ENCODE measurements at regions not wholly inside any gene's neighbourhood (a gene's known extent, or its start where the extent isn't known, plus 50 kb on each side); places are given as distances from the start of the nearest gene placed in this dataset.
A peak's percentile ranks its signal among the peaks of the same experiment; 100 is the strongest.

GRCh38 chr12:127268706-127269425 is 998.1 kb upstream of the TMEM132C start:
- FAIRE-seq (no peak), DNase-seq (no peak)
- Histone ChIP-seq H3K36me3 (ENCODE audit: control insufficient read depth in 2 of 3, insufficient read depth in 3 of 3, low read length in 3 of 3) (no peaks in the 10 kb centered on the region), H3K9me3 (ENCODE audit: control insufficient read depth in 2 of 3, insufficient read depth in 1 of 3, low read length in 3 of 3) (no peaks in the 10 kb centered on the region), H3K27ac (ENCODE audit: low read depth in 2 of 2, low read length in 2 of 2) (no peak overlapping the region), H3K9ac (ENCODE audit: low read length in 3 of 3) (no peak overlapping the region), H3K4me3 (ENCODE audit: low read length in 3 of 3) (no peak overlapping the region), H3K4me1 (ENCODE audit: control insufficient read depth in 2 of 3, insufficient read depth in 2 of 3, low read depth in 1 of 3, low read length in 3 of 3) (no peaks in the 10 kb centered on the region), H3K27me3 (ENCODE audit: control insufficient read depth, insufficient read depth, low read length) (no peaks in the 10 kb centered on the region)
- TF ChIP-seq, protein P1, sequence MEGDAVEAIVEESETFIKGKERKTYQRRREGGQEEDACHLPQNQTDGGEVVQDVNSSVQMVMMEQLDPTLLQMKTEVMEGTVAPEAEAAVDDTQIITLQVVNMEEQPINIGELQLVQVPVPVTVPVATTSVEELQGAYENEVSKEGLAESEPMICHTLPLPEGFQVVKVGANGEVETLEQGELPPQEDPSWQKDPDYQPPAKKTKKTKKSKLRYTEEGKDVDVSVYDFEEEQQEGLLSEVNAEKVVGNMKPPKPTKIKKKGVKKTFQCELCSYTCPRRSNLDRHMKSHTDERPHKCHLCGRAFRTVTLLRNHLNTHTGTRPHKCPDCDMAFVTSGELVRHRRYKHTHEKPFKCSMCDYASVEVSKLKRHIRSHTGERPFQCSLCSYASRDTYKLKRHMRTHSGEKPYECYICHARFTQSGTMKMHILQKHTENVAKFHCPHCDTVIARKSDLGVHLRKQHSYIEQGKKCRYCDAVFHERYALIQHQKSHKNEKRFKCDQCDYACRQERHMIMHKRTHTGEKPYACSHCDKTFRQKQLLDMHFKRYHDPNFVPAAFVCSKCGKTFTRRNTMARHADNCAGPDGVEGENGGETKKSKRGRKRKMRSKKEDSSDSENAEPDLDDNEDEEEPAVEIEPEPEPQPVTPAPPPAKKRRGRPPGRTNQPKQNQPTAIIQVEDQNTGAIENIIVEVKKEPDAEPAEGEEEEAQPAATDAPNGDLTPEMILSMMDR (IDR thresholded peaks at IDR 0.05; ENCODE audit: borderline replicate concordance, extremely low read depth, insufficient read depth): no peak
- intact Hi-C loops (cut with DNase I): no loop called here

GRCh38 chr12:127270193-127270592 is 996.8 kb upstream of the TMEM132C start:
- H3K4me1 ChIP-seq (ENCODE audit: control insufficient read depth in 2 of 3, insufficient read depth in 2 of 3, low read depth in 1 of 3, low read length in 3 of 3): no peaks in the 10 kb centered on the region
- no peaks in the 10 kb centered on the region for H3K9me3 ChIP-seq (ENCODE audit: control insufficient read depth in 2 of 3, insufficient read depth in 1 of 3, low read length in 3 of 3)
- intact Hi-C loops (cut with DNase I): no loop called here
- FAIRE-seq (no peak), DNase-seq (no peak)
- H3K36me3 ChIP-seq (ENCODE audit: control insufficient read depth in 2 of 3, insufficient read depth in 3 of 3, low read length in 3 of 3): no peaks in the 10 kb centered on the region
- H3K4me3 ChIP-seq (ENCODE audit: low read length in 3 of 3): no peak overlapping the region
- no peak overlapping the region for H3K27ac ChIP-seq (ENCODE audit: low read depth in 2 of 2, low read length in 2 of 2)
- no peak overlapping the region for H3K9ac ChIP-seq (ENCODE audit: low read length in 3 of 3)
- H3K27me3 ChIP-seq (ENCODE audit: control insufficient read depth, insufficient read depth, low read length): no peaks in the 10 kb centered on the region
- TF ChIP-seq, protein P1 (IDR thresholded peaks at IDR 0.05; ENCODE audit: borderline replicate concordance, extremely low read depth, insufficient read depth): no peak

DNA sequence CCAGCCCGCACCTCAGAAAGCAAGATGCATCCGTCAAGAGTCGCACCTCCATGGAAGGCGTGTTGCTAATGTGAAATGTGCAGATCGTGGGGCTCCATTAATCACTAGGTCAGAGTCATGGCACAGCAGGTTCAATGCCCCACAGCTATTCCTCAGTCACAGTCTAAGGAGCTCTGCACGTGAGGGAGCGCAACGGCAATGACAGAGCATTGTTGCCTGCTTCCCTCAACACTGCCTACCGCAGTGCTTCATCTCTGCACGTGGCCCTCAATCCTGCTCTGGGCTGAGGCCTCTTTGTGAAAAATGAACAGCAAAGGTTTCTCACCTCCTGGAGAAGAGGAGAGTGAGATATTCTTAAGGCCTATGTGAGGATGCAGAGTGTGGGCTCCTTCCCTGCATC is 995.2 kb upstream of the TMEM132C start:
- DNase-seq: peak in 3 of 5 donors; percentile 23 to 34 (median 25)
- TF ChIP-seq, protein P1 (IDR thresholded peaks at IDR 0.05; ENCODE audit: borderline replicate concordance, extremely low read depth, insufficient read depth): no peak
- Histone ChIP-seq H3K4me3 (ENCODE audit: low read length in 3 of 3) (no peak overlapping the region), H3K4me1 (ENCODE audit: control insufficient read depth in 2 of 3, insufficient read depth in 2 of 3, low read depth in 1 of 3, low read length in 3 of 3) (no peaks in the 10 kb centered on the region), H3K36me3 (ENCODE audit: control insufficient read depth in 2 of 3, insufficient read depth in 3 of 3, low read length in 3 of 3) (no peaks in the 10 kb centered on the region), H3K27me3 (ENCODE audit: control insufficient read depth, insufficient read depth, low read length) (no peaks in the 10 kb centered on the region), H3K27ac (ENCODE audit: low read depth in 2 of 2, low read length in 2 of 2) (no peak overlapping the region), H3K9ac (ENCODE audit: low read length in 3 of 3) (no peak overlapping the region), H3K9me3 (ENCODE audit: control insufficient read depth in 2 of 3, insufficient read depth in 1 of 3, low read length in 3 of 3) (no peaks in the 10 kb centered on the region)
- FAIRE-seq: no peak
- intact Hi-C loops (cut with DNase I): no loop called here

DNA sequence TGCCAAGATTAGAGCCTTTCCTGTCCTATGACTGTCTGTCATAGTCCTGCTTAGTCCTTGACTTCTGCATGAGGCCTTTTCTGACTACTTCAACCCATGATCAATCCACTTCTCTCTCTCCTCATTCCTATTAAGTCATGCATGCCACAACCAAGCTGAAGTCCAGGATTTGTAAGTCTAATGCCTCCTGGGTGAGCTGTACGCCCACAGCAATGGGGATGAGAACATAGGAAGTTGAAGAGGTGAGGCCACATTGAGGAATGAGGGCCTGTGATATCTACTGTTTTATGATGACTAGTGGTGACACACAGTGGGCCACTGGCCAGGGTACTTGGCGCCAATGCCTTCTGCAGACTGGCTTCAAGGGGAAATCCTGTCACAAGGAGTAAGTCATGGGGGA is 994.1 kb upstream of the TMEM132C start:
- H3K4me3 ChIP-seq (ENCODE audit: low read length in 3 of 3): no peak overlapping the region
- FAIRE-seq (no peak), DNase-seq (no peak)
- H3K27me3 ChIP-seq (ENCODE audit: control insufficient read depth, insufficient read depth, low read length): no peaks in the 10 kb centered on the region
- no peaks in the 10 kb centered on the region for H3K36me3 ChIP-seq (ENCODE audit: control insufficient read depth in 2 of 3, insufficient read depth in 3 of 3, low read length in 3 of 3)
- TF ChIP-seq, protein P1 (IDR thresholded peaks at IDR 0.05; ENCODE audit: borderline replicate concordance, extremely low read depth, insufficient read depth): no peak
- no peak overlapping the region for H3K9ac ChIP-seq (ENCODE audit: low read length in 3 of 3)
- intact Hi-C loops (cut with DNase I): no loop called here
- H3K9me3 ChIP-seq (ENCODE audit: control insufficient read depth in 2 of 3, insufficient read depth in 1 of 3, low read length in 3 of 3): no peaks in the 10 kb centered on the region
- H3K27ac ChIP-seq (ENCODE audit: low read depth in 2 of 2, low read length in 2 of 2): no peak overlapping the region
- no peaks in the 10 kb centered on the region for H3K4me1 ChIP-seq (ENCODE audit: control insufficient read depth in 2 of 3, insufficient read depth in 2 of 3, low read depth in 1 of 3, low read length in 3 of 3)
